CD4-positive, alpha-beta T cell treated with Interferon alpha-2 for 1 hour (primary cell): ENCODE measurements at regions not wholly inside any gene's neighbourhood (a gene's known extent, or its start where the extent isn't known, plus 50 kb on each side); places are given as distances from the start of the nearest gene placed in this dataset.
A peak's percentile ranks its signal among the peaks of the same experiment; 100 is the strongest.
"Not testable (repeated sequence)": the region's sequence is repeated elsewhere in the genome, so short reads cannot be mapped to it uniquely, and the experiment has no call there.

ENCODE experiments used
- DNase-seq, 2 donors: peaks; one replicate each; pipeline ENCODE4 v3.0.0-alpha.2; 2020 to 2022

DNA sequence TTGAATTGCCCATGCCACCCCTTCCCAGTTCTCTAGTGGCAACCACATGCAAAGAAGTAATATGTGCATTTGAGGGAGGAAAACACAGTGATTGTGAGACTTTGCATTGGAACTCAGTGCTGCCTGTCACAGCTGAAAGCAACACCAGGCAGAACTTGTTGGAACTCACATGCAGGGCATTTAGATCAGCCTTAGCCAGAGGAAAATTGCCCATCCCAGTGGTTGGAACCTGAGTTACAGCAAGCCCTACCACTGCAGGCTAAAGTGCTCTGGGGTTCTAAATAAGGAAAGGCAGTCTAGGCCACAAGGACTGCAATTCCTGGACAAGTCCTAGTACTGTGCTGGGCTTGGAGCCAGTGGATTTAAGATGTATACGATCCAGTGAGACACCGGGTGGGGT, 245.3 kb upstream of the UFL1 start:
- DNase-seq, result no peak

GRCh38 chr6:96276856-96277255, 244.8 kb upstream of the UFL1 start:
- no peak for DNase-seq

GRCh38 chr6:96279084-96279483, 242.5 kb upstream of the UFL1 start:
- DNase-seq, result no peak

DNA sequence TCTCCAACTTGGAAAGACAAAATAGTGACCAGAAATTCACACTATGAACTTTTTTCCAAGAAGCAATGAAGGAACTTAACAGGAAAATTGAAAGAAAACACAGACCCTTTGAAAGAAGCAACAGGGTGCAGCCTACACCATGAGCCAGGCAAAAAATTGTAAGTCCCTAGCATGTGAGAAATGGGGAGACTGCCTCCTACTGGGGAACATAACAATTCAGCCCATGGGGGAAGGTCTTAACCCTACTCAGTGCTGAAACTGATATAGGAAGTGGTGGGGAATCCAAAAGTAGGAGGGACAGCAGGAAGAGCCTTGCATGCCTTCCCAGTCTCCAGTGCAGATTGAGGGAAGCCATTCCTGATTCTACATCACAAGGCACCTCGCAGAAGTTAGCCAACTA, 235.1 kb upstream of the UFL1 start:
- DNase-seq, result no peak

DNA sequence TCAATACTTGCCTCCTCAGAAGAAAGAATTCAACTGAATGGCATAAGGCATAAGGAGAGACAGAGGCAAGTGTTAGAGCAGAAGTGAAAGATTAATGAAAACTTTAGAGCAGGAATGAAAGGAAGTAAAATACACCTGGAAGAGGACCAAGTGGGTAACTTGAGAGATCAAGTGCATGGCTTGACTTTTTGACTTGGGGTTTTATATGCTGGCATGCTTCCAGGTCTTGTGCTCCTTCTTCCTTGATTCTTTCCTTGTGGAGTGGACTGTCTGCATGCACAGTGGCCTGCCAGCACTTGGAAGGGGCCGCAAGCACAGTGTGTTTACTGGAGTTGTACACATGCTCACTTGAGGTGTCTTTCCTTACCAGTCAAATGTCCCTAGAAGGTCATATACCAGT, 222.1 kb upstream of the UFL1 start:
- no peak for DNase-seq

DNA sequence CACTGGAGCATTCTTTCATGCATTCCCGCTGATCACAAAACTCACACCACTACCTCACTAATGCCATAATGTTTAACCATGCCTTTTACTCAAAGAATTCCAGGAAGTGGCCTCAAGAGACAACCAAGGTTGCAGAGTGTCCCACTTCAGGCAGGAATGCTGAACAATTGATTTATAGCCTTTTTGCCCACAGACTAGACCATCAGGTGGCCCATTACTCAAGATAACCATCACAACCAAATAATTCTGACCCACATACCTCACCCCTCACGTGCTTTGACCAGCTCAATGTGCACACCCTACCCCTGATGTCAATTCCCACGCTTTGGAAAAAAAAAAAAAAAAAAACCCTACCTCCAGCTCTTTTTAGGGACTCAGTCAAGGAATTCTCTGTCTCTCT, 220.6 kb upstream of the UFL1 start:
- DNase-seq, result no peak

GRCh38 chr6:96301781-96302180, 219.8 kb upstream of the UFL1 start:
- no peak for DNase-seq

GRCh38 chr6:96302991-96303390, 218.6 kb upstream of the UFL1 start:
- no peak for DNase-seq

DNA sequence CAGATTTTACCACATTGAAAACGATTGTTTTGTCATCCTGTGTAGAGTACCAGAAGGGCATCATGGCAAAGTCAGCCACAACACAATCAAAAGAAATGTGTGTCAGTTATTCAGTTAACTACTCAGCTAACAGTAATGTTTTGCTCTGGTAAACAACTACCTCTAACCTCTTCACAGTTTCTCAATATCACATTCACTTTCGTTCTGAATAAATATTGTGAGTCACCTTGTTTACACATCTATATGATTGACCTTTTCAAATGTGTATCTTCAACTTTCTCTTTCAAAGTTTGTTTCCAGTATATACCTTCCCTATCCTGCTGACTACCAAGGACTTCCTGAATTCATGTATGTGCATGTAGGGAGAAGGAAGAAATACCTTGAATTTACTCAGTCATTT, 216.6 kb upstream of the UFL1 start:
- no peak for DNase-seq

DNA sequence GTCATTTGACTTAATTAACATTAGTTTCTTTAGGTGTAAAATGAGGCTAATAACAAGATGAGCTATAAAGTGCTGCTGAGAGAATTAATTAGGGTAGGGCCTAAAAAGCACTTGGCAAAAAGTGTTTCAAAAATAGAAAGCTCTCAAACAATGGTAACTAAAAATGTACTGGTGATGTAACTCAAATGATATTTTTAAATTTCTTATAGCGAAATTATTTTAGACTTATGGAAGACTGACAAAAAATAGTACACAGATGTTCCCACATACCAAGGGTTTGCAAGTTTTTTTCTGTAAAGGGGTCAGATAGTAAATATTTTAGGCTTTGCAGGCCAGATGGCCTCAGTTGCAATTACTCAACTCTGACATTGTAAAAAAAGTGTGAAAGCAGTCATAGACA, 190.7 kb upstream of the UFL1 start:
- no peak for DNase-seq

- no peak for DNase-seq
Measured at GRCh38 chr6:96340164-96340563, 181.4 kb upstream of the UFL1 start.

- no peak for DNase-seq
Measured at GRCh38 chr6:96345501-96345900, 176.1 kb upstream of the UFL1 start.

DNA sequence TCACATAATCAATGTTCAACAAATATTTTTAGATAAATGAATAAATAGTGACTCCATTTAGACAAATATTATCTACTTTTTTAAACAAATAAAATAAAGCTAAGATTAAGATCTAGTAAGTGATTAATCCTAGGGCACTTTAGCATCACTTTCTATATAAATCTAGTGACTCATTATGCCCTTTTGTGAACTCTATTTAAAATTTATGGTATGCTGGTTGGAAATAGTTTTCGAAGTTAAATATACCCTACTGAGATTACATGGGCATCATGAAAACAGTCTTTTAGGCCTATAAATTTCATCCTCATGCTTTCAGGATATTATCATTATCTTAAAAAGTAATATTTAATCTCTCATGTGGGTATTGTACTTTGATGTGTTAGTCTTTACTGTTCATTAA, 140.4 kb upstream of the UFL1 start:
- DNase-seq, result no peak

DNA sequence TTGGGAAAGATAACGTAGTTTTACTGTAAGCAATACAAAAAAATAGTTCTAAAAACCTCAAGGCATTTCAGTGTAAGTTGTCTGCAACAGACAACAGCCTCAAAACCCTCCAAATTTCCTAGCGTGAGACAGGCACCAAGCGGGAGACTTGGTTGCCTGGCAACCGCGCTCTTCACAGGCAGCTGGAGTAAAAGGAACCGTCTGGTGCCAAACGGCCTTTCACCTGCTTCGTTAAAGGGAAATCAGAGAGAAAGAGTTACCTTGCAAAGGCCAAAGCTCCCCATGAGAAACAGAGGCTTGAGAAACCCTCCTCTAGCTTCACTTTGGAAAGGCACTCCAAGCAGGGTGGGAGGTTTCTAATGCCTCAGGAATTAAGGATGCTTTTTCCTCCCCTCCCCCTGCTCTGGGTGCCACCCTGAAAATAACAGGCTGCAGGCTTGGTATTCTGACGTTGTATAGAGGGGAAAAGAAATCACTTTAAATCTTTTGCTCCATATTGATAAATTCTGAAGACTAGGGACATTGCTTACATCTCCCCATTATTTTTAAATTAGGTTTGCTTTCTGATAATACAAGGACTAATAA, 129.7 kb upstream of the UFL1 start:
- no peak for DNase-seq

DNA sequence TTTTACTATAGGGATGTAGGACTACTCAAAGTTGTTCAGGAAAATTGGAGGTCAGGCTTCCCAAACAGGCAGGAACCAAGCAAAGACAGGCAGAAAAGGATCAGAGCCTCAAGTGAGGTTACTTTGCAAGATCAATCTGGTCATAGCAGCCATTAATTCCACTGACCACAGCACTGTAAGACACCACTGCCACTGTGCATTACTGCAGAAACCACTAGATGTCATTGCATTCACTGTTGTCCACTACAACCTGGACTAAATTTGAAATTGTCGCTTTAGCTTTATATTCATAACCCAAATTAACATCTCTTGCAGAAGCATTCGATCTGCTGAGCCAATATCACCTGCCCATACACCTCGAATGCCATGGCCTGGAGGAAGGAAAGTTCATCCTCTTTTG, 126.9 kb upstream of the UFL1 start:
- DNase-seq, result peak in 1 of 2 donors; percentile 4

- no peak for DNase-seq
Measured at GRCh38 chr6:96410467-96410866, 111.1 kb upstream of the UFL1 start.

GRCh38 chr6:96420294-96420693, 101.3 kb upstream of the UFL1 start:
- no peak for DNase-seq

GRCh38 chr6:96433950-96434349, 87.7 kb upstream of the UFL1 start:
- DNase-seq, result no peak

DNA sequence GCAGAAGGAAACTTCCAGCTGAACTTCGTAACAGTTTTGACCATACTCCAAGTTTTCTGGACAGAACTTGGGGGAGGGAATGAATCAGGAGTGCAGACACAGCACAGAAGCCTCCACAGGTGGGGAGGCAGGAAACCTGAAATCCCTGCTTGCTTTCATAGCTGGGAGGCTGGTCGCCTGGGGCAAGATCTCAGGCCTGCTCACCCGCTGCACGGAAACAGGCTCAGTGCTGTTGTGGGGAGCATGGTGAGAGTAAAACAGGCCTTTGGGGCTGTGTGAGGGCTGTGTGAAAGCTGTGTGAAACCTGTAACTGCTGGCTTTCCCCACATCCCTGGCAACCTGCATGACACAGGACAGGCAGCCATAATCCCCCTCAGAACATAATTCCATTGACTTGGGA, 85.2 kb upstream of the UFL1 start:
- DNase-seq, result no peak

DNA sequence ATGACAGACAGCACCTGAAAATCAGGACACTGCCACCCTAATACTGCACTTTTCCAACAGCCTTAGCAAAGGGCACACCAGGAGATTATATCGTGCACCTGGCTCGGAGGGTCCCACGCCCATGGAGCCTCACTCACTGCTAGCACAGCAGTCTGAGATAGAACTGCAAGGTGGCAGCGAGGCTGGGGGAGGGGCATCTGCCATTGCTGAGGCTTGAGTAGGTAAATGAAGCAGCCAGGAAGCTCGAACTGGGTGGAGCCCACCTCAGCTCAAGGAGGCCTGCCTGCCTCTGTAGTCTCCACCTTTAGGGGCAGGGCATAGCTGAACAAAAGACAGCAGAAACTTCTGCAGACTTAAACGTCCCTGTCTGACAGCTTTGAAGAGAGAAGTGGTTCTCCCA, 84.4 kb upstream of the UFL1 start:
- DNase-seq, result not testable (repeated sequence)

- no peak for DNase-seq
Measured at GRCh38 chr6:96450082-96450769, 71.4 kb upstream of the UFL1 start.

DNA sequence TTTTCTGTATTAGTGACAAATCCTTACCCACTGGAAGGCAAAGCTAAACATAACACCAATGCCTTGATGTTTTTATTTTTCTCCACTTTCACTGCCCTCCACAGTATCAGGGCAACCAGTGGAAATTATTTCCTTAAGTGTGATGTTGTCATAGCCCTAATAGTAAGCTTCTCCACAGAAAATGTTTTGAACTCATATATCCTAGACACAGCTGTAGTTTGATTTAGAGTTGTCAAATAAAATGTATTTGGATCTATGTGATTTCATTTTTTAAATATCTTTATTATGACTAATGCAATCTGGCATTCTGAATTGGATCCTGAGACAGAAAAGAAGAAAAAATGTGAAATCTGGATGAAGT, 70.9 kb upstream of the UFL1 start:
- no peak for DNase-seq

- DNase-seq, result no peak
Measured at GRCh38 chr6:96458771-96459170, 62.8 kb upstream of the UFL1 start.

DNA sequence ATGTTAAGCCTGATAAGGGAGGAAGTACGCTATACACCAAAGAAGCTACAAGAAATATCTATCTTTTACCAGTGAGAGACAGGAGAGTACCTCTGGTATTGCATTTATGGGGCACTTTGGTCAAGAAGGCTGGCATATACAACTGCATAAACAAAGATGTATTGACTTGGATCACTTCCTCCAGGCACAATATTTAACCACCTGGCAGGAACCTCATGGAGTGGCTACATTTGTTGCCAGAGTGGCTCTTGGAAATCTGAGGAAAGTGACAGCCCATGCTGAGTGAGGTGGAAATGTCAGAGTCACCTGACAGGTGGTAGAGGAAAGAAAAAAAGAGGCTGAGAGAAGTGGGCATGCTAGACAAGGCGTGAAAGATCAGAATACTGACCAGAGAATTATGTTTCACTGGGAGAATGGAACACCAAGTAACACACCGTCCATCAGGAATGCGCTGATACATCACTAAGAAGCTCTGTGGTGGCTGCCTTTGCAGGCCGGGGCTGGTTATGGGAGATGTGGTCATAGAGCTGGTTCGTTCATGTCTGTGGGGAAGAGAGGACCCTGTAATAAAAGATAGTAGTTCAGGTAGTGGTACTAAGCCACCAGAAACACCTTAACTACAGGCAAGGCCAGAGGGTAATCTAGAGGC, 61.4 kb upstream of the UFL1 start:
- no peak for DNase-seq
